T-cell (primary cell): ENCODE measurements at regions not wholly inside any gene's neighbourhood (a gene's known extent, or its start where the extent isn't known, plus 50 kb on each side); places are given as distances from the start of the nearest gene placed in this dataset.
A peak's percentile ranks its signal among the peaks of the same experiment; 100 is the strongest.
"Not testable (repeated sequence)": the region's sequence is repeated elsewhere in the genome, so short reads cannot be mapped to it uniquely, and the experiment has no call there.

Experiments used
- ATAC-seq, 4 experiments: fragments of 200-7000 bp in 3 of 4; fragments of 150-1000 bp in 1 of 4; cut with Tn5 transposase; replicated peaks in 1 of 4; 1 replicate in 3 of 4; 2 replicates in 1 of 4; pipeline ENCODE4 v1.10.0; 2021; ENCODE audit warnings: moderate library complexity in 3 of 4, mild to moderate bottlenecking in 2 of 4, moderate number of reproducible peaks in 1 of 4
- CTCF ChIA-PET, 2 donors: fragments of 300-600 bp; sonication (Branson Sonifier 250); formaldehyde crosslinking; loops; one replicate each; lab custom pipeline; 2022; ENCODE audit warnings: antibody characterized with exemption in 2 of 2; lab: Charles Lee
- POLR2A ChIA-PET, 2 donors: fragments of 300-600 bp; sonication (Branson Sonifier 250); formaldehyde crosslinking; loops; one replicate each; lab custom pipeline; 2022; ENCODE audit warnings: antibody characterized with exemption in 2 of 2; lab: Charles Lee
- DNase-seq, 35 experiments: peaks; one replicate each; pipeline versions ENCODE4 v3.0.0 to v3.0.0-alpha.2; 2013 to 2023
- H3K27ac ChIP-seq: one replicate; pipeline ENCODE4 v1.5.1; 2013; ENCODE audit warnings: low read length
- H3K27me3 ChIP-seq, 2 experiments: replicated peaks in 1 of 2; 1 replicate in 1 of 2; 2 replicates in 1 of 2; pipeline versions ENCODE4 v1.6.1 to v1.7.0; 2013; ENCODE audit warnings: low read length in 1 of 2, mixed read lengths in 1 of 2; ENCODE audit not compliant: control insufficient read depth in 2 of 2, insufficient read depth in 2 of 2; ENCODE audit errors: extremely low read depth in 1 of 2
- H3K36me3 ChIP-seq, 2 donors: 1 replicate in 1 of 2; 2 replicates in 1 of 2; pipeline versions ENCODE4 v1.6.1 to v1.7.0; 2013; ENCODE audit warnings: low read length in 1 of 2; ENCODE audit not compliant: control insufficient read depth in 2 of 2, insufficient read depth in 1 of 2; ENCODE audit errors: extremely low read depth in 1 of 2
- H3K4me1 ChIP-seq, 2 experiments: 1 replicate in 1 of 2; 2 replicates in 1 of 2; pipeline versions ENCODE4 v1.6.1 to v1.7.0; 2013; ENCODE audit warnings: low read length in 2 of 2, mixed read lengths in 1 of 2; ENCODE audit not compliant: insufficient read depth in 2 of 2, control insufficient read depth in 1 of 2; ENCODE audit errors: extremely low read depth in 1 of 2
- H3K4me3 ChIP-seq, 2 donors: 1 replicate in 1 of 2; 2 replicates in 1 of 2; pipeline versions ENCODE4 v1.5.1 to v1.7.0; 2013; ENCODE audit warnings: mild to moderate bottlenecking in 2 of 2, low read length in 1 of 2, moderate library complexity in 1 of 2; ENCODE audit not compliant: control insufficient read depth in 1 of 2; ENCODE audit errors: extremely low read depth in 1 of 2
- H3K9me3 ChIP-seq: 2 replicates; pipeline ENCODE4 v1.7.0; 2013
- H3K27ac Mint-ChIP-seq, 2 donors: one replicate each; pipeline ENCODE4 v1.8.0; 2020 to 2021; ENCODE audit warnings: mild to moderate bottlenecking in 2 of 2, mixed read lengths in 2 of 2
- H3K27me3 Mint-ChIP-seq, 2 donors: one replicate each; pipeline ENCODE4 v1.8.0; 2021 to 2022; ENCODE audit warnings: mixed read lengths in 2 of 2
- H3K36me3 Mint-ChIP-seq: one replicate; pipeline ENCODE4 v1.8.0; 2021; ENCODE audit warnings: mixed read lengths
- H3K4me1 Mint-ChIP-seq, 3 donors: one replicate each; pipeline ENCODE4 v1.8.0; 2020 to 2022; ENCODE audit warnings: mixed read lengths in 3 of 3, mild to moderate bottlenecking in 1 of 3
- H3K4me3 Mint-ChIP-seq, 3 donors: one replicate each; pipeline ENCODE4 v1.8.0; 2020 to 2022; ENCODE audit warnings: mild to moderate bottlenecking in 3 of 3, mixed read lengths in 3 of 3, moderate library complexity in 3 of 3
- H3K9me3 Mint-ChIP-seq, 3 donors: one replicate each; pipeline ENCODE4 v1.8.0; 2020 to 2022; ENCODE audit warnings: mixed read lengths in 3 of 3
- WGBS: methylation state at CpG from one replicate; pipeline ENCODE4 v1.1.5; 2013; ENCODE audit warnings: missing lambda C conversion rate; ENCODE audit not compliant: insufficient coverage; 5-methylcytosine and 5-hydroxymethylcytosine counted together

GRCh38 chr1:149241272-149241671, 137.9 kb upstream of the NBPF9 start:
- CTCF ChIA-PET, H3K4me3 Mint-ChIP-seq, POLR2A ChIA-PET, H3K36me3 Mint-ChIP-seq, H3K27me3 Mint-ChIP-seq, H3K9me3 Mint-ChIP-seq, H3K36me3 ChIP-seq, H3K4me3 ChIP-seq, ATAC-seq, DNase-seq, H3K4me1 Mint-ChIP-seq, H3K27ac Mint-ChIP-seq, H3K9me3 ChIP-seq, H3K4me1 ChIP-seq, H3K27ac ChIP-seq, H3K27me3 ChIP-seq: not testable (repeated sequence)
- no CpG with 5 or more reads among the region's 5 CpGs for WGBS

- H3K36me3 Mint-ChIP-seq, DNase-seq, H3K9me3 ChIP-seq, POLR2A ChIA-PET, H3K4me1 ChIP-seq, H3K27me3 ChIP-seq, H3K4me1 Mint-ChIP-seq, CTCF ChIA-PET, H3K27ac Mint-ChIP-seq, H3K27me3 Mint-ChIP-seq, H3K4me3 ChIP-seq, H3K9me3 Mint-ChIP-seq, H3K36me3 ChIP-seq, H3K27ac ChIP-seq, ATAC-seq, H3K4me3 Mint-ChIP-seq: not testable (repeated sequence)
- no CpG with 5 or more reads among the region's 4 CpGs for WGBS
These were observed 140.2 kb upstream of the NBPF9 start for GRCh38 chr1:149243572-149243971.

DNA sequence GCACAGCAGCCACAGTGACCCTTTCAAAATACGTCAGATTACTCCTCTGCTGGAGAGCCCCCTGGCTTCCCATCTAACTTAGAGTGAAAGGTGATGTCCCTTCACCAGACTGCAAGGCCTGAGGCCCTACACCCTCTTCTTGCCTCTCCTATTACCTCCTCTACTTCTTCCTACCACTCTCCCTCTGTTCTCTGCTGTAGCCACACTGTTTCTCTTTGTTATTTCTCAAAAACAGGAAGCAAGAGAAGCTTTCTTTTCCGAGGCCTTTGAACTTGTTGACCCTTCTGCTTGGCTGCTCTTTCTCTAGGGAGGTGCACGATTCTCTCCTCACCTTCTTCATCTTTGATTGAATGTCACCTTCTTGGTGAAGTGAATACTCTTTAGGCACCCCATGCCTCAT, 141.3 kb upstream of the NBPF9 start:
- H3K4me1 ChIP-seq, H3K27me3 ChIP-seq, POLR2A ChIA-PET, H3K4me1 Mint-ChIP-seq, CTCF ChIA-PET, H3K36me3 Mint-ChIP-seq, H3K36me3 ChIP-seq, H3K4me3 Mint-ChIP-seq, H3K27ac ChIP-seq, DNase-seq, H3K4me3 ChIP-seq, H3K9me3 Mint-ChIP-seq, H3K27ac Mint-ChIP-seq, H3K9me3 ChIP-seq, H3K27me3 Mint-ChIP-seq: not testable (repeated sequence)
- no CpG with 5 or more reads among the region's 3 CpGs for WGBS
- ATAC-seq, result peak in 2 of 4 experiments; percentile 31 to 43

DNA sequence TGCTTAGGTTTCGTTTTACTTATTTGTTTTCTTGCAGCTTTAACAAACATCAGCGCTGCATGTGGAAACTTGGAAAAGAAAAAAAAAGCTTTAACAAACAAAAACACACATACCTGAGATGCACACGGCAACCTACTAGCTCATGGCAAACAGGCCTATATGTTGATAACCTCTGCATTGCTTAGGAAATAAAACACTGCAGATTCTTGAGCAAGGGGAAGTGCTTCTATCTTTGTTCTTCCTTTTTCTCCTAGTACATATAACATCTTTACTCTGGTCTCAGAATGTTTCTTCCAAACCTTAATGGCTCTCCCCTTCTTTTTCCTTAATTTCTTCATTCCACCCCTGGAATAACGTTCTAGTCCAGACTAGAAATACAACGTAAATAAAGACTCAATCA, 142.9 kb upstream of the NBPF9 start:
- WGBS, result no CpG with 5 or more reads among the region's 5 CpGs
- CTCF ChIA-PET, ATAC-seq: not testable (repeated sequence)

GRCh38 chr1:149248610-149249009, 145.3 kb upstream of the NBPF9 start:
- H3K4me1 ChIP-seq, POLR2A ChIA-PET: not testable (repeated sequence)

More for the DNA sequence above, 142.9 kb upstream of the NBPF9 start:
- H3K4me1 Mint-ChIP-seq, H3K36me3 Mint-ChIP-seq, H3K9me3 ChIP-seq, H3K4me1 ChIP-seq, H3K27me3 ChIP-seq, H3K27ac ChIP-seq, H3K27me3 Mint-ChIP-seq, H3K4me3 Mint-ChIP-seq, H3K27ac Mint-ChIP-seq, DNase-seq, H3K36me3 ChIP-seq, H3K9me3 Mint-ChIP-seq, H3K4me3 ChIP-seq, POLR2A ChIA-PET: not testable (repeated sequence)

DNA sequence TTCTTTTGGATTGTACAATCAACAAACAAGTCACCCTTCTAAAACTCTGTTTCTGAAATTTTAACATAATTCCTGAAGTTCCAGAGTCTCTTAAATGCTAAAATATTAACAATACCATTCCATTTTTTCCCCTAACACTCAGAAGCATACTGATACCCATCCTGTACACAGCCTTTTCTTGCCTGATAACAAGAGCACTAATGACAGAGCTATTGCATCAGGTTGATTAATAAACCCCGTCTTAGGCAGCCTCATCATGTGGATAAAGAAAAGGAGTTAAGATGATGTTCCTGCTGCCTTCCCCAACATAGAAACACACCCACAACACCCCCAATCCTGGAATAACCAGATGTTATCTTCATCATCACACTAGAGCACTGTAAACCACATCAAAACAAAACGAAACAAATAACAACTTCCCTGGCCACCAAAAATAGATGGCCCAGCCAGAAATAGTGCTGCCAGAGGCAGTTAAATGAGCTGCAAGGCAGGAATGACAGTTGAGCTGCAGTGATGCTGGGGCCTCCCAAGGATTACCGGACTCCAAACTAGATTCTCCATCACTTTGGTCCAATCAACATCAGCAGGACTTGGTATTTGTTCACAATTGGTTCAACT, 146.6 kb upstream of the NBPF9 start:
- CTCF ChIA-PET, H3K4me3 ChIP-seq, H3K27me3 ChIP-seq, H3K9me3 ChIP-seq, H3K9me3 Mint-ChIP-seq, POLR2A ChIA-PET, H3K36me3 Mint-ChIP-seq, H3K4me1 ChIP-seq, H3K27me3 Mint-ChIP-seq, H3K4me1 Mint-ChIP-seq, ATAC-seq, H3K27ac Mint-ChIP-seq, H3K27ac ChIP-seq, H3K36me3 ChIP-seq, H3K4me3 Mint-ChIP-seq: not testable (repeated sequence)
- peak in 1 of 35 experiments; percentile 3 for DNase-seq
- no CpG with 5 or more reads among the region's 3 CpGs for WGBS

More at GRCh38 chr1:149248610-149249009, 145.3 kb upstream of the NBPF9 start:
- H3K9me3 Mint-ChIP-seq, H3K4me3 ChIP-seq, CTCF ChIA-PET, H3K4me3 Mint-ChIP-seq, ATAC-seq, H3K27ac ChIP-seq, H3K27ac Mint-ChIP-seq, H3K9me3 ChIP-seq, DNase-seq, H3K27me3 ChIP-seq, H3K27me3 Mint-ChIP-seq, H3K4me1 Mint-ChIP-seq, H3K36me3 Mint-ChIP-seq, H3K36me3 ChIP-seq: not testable (repeated sequence)
- no CpG with 5 or more reads among the region's 2 CpGs for WGBS
